ENCODE measurements at regions not wholly inside any gene's neighbourhood (a gene's known extent, or its start where the extent isn't known, plus 50 kb on each side); places are given as distances from the start of the nearest gene placed in this dataset.

DNA sequence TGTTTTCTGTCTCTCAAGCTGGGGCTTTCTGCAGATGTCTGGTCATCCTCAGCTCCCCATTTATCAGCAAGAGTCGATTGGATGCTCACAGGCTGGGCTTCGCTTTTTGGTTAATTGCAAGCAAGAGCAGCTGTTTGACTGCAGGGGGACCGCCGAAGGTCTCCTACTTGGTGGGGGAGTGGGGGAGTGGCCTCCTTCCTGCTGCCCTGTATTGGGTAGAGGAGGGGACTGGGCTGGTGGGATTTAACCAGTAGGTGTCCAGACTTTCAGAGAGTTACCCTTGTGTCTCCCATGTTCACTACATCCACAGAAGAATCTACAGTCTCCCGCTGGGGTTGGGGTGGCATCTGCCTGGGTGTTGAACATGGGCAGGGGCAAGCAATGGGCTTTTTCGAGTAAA is 78.7 kb downstream of the PLXNA1 start:
- H3K4me3 ChIP-seq (ENCODE audit: low read depth in 1 of 2, low read length in 2 of 2): no peak overlapping the region
- H3K79me2 ChIP-seq (ENCODE audit: insufficient read depth, low read length): no peaks in the 10 kb centered on the region
- H3K9me3 ChIP-seq (ENCODE audit: insufficient read depth, low read length, severe bottlenecking): peaks cover 13% of the 10 kb centered on the region
- H4K20me1 ChIP-seq (ENCODE audit: insufficient read depth, low read length): no peaks in the 10 kb centered on the region
- H3K4me1 ChIP-seq (ENCODE audit: insufficient read depth, low read length): no peaks in the 10 kb centered on the region
- no peaks in the 10 kb centered on the region for H3K27me3 ChIP-seq (ENCODE audit: insufficient read depth, low read length, poor library complexity)
- H3K9ac ChIP-seq (ENCODE audit: low read depth, low read length): no peak overlapping the region
- ATAC-seq (ENCODE audit: insufficient read depth, low read depth) (no peak), DNase-seq (no peak)
- H3K36me3 ChIP-seq (ENCODE audit: insufficient read depth, low read length): no peaks in the 10 kb centered on the region
- no peak overlapping the region for H3K4me2 ChIP-seq (ENCODE audit: insufficient read depth, low read length)
- TF ChIP-seq, protein P1, sequence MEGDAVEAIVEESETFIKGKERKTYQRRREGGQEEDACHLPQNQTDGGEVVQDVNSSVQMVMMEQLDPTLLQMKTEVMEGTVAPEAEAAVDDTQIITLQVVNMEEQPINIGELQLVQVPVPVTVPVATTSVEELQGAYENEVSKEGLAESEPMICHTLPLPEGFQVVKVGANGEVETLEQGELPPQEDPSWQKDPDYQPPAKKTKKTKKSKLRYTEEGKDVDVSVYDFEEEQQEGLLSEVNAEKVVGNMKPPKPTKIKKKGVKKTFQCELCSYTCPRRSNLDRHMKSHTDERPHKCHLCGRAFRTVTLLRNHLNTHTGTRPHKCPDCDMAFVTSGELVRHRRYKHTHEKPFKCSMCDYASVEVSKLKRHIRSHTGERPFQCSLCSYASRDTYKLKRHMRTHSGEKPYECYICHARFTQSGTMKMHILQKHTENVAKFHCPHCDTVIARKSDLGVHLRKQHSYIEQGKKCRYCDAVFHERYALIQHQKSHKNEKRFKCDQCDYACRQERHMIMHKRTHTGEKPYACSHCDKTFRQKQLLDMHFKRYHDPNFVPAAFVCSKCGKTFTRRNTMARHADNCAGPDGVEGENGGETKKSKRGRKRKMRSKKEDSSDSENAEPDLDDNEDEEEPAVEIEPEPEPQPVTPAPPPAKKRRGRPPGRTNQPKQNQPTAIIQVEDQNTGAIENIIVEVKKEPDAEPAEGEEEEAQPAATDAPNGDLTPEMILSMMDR (IDR thresholded peaks at IDR 0.05; ENCODE audit: borderline replicate concordance, extremely low read depth, low read length, poor library complexity, severe bottlenecking): no peak
- no peak overlapping the region for H3K27ac ChIP-seq (ENCODE audit: low read length)
- no peak overlapping the region for H2AFZ ChIP-seq (ENCODE audit: low read depth, low read length)

DNA sequence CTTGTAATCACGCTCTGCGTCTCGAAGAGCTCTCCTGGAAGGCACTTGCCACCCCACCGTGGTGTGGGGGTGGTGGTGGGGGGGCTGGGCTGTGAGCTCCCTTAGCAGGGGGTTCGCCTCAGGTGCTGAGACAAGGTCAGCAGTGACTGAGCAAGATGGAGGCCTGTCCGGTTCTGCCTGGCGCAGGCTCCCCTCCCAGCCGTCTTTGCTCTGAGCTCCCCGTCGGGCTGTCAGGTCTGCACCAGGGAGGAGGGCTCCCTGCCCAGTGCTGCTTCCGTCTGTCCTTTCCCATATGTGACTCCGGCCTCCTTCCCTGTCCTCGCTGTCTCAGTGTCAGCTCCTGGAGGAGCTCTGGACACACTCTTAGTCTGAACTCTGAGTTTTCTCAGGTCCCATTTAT is 80.0 kb downstream of the PLXNA1 start:
- no peak overlapping the region for H3K4me3 ChIP-seq (ENCODE audit: low read depth in 1 of 2, low read length in 2 of 2)
- no peaks in the 10 kb centered on the region for H4K20me1 ChIP-seq (ENCODE audit: insufficient read depth, low read length)
- H3K9me3 ChIP-seq (ENCODE audit: insufficient read depth, low read length, severe bottlenecking): peaks cover 1% of the 10 kb centered on the region
- TF ChIP-seq EZH2 (IDR thresholded peaks at IDR 0.05; ENCODE audit: borderline replicate concordance, low read depth, low read length, severe bottlenecking): no peak
- TF ChIP-seq, protein P1 (IDR thresholded peaks at IDR 0.05; ENCODE audit: borderline replicate concordance, extremely low read depth, low read length, poor library complexity, severe bottlenecking): no peak
- DNase-seq (no peak), ATAC-seq (ENCODE audit: insufficient read depth, low read depth) (no peak)
- no peaks in the 10 kb centered on the region for H3K79me2 ChIP-seq (ENCODE audit: insufficient read depth, low read length)
- H3K9ac ChIP-seq (ENCODE audit: low read depth, low read length): no peak overlapping the region
- H3K27ac ChIP-seq (ENCODE audit: low read length): no peak overlapping the region
- H2AFZ ChIP-seq (ENCODE audit: low read depth, low read length): no peak overlapping the region
- no peaks in the 10 kb centered on the region for H3K27me3 ChIP-seq (ENCODE audit: insufficient read depth, low read length, poor library complexity)
- no peaks in the 10 kb centered on the region for H3K36me3 ChIP-seq (ENCODE audit: insufficient read depth, low read length)
- no peaks in the 10 kb centered on the region for H3K4me1 ChIP-seq (ENCODE audit: insufficient read depth, low read length)
- H3K4me2 ChIP-seq (ENCODE audit: insufficient read depth, low read length): no peak overlapping the region

DNA sequence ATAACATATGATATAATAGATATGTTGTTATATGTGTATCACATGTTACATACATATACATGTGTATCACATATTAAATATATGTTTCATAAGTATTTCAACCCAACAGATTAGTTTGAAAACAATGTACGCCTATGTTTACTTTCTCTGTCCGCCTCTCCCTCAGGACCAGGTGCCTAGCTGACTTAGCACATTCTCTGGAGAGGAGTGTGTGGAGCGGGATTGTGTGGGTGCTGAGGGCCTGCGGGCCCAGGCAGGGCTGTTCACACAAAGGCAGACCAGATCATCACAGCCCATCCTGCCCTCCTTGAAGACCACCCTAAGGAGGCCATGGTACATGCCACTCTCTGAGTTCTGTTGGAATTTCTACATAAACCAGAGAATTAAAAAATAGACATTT is 81.0 kb downstream of the PLXNA1 start:
- Histone ChIP-seq H3K4me2 (ENCODE audit: insufficient read depth, low read length) (no peak overlapping the region), H3K4me1 (ENCODE audit: insufficient read depth, low read length) (no peaks in the 10 kb centered on the region), H3K27me3 (ENCODE audit: insufficient read depth, low read length, poor library complexity) (no peaks in the 10 kb centered on the region), H2AFZ (ENCODE audit: low read depth, low read length) (no peak overlapping the region), H3K9me3 (ENCODE audit: insufficient read depth, low read length, severe bottlenecking) (no peaks in the 10 kb centered on the region), H3K36me3 (ENCODE audit: insufficient read depth, low read length) (no peaks in the 10 kb centered on the region), H3K27ac (ENCODE audit: low read length) (no peak overlapping the region), H3K9ac (ENCODE audit: low read depth, low read length) (no peak overlapping the region), H3K4me3 (ENCODE audit: low read depth in 1 of 2, low read length in 2 of 2) (no peak overlapping the region), H3K79me2 (ENCODE audit: insufficient read depth, low read length) (no peaks in the 10 kb centered on the region), H4K20me1 (ENCODE audit: insufficient read depth, low read length) (no peaks in the 10 kb centered on the region)
- ATAC-seq (ENCODE audit: insufficient read depth, low read depth) (no peak), DNase-seq (no peak)
- no peak for TF ChIP-seq EZH2 (IDR thresholded peaks at IDR 0.05; ENCODE audit: borderline replicate concordance, low read depth, low read length, severe bottlenecking)
- TF ChIP-seq, protein P1 (IDR thresholded peaks at IDR 0.05; ENCODE audit: borderline replicate concordance, extremely low read depth, low read length, poor library complexity, severe bottlenecking): no peak
